ENCODE measurements at regions not wholly inside any gene's neighbourhood (a gene's known extent, or its start where the extent isn't known, plus 50 kb on each side); places are given as distances from the start of the nearest gene placed in this dataset.

GRCh38 chr3:186432944-186433732, 71.1 kb upstream of the DGKG start:
- TF ChIP-seq MYC (IDR thresholded peaks at IDR 0.05; ENCODE audit: insufficient read depth, insufficient read length, insufficient replicate concordance, low read length, severe bottlenecking): no peak
- no peak for TF ChIP-seq NFYA (IDR thresholded peaks at IDR 0.05; ENCODE audit: borderline replicate concordance, low read depth, low read length)
